Stomach (tissue), 4 donors: ENCODE measurements at regions not wholly inside any gene's neighbourhood (a gene's known extent, or its start where the extent isn't known, plus 50 kb on each side); places are given as distances from the start of the nearest gene placed in this dataset.

ENCODE experiments used
- POLR2A ChIP-seq, 4 donors: fragments of 450-650 bp; IDR thresholded peaks; one replicate each; pipeline ENCODE4 v1.6.1; 2016; ENCODE audit warnings: antibody characterized with exemption in 4 of 4, control low read depth in 2 of 4, mild to moderate bottlenecking in 1 of 4, moderate library complexity in 1 of 4
- TF ChIP-seq, protein P1 (sequence below), 7 experiments: fragments of 450-650 bp in 4 of 7; fragments of 200-600 bp in 3 of 7; sonication (generic) in 3 of 7; IDR thresholded peaks; one replicate each; pipeline ENCODE4 v1.5.1; 2016 to 2019; ENCODE audit warnings: antibody characterized with exemption in 7 of 7, control low read depth in 2 of 7, mild to moderate bottlenecking in 1 of 7

DNA sequence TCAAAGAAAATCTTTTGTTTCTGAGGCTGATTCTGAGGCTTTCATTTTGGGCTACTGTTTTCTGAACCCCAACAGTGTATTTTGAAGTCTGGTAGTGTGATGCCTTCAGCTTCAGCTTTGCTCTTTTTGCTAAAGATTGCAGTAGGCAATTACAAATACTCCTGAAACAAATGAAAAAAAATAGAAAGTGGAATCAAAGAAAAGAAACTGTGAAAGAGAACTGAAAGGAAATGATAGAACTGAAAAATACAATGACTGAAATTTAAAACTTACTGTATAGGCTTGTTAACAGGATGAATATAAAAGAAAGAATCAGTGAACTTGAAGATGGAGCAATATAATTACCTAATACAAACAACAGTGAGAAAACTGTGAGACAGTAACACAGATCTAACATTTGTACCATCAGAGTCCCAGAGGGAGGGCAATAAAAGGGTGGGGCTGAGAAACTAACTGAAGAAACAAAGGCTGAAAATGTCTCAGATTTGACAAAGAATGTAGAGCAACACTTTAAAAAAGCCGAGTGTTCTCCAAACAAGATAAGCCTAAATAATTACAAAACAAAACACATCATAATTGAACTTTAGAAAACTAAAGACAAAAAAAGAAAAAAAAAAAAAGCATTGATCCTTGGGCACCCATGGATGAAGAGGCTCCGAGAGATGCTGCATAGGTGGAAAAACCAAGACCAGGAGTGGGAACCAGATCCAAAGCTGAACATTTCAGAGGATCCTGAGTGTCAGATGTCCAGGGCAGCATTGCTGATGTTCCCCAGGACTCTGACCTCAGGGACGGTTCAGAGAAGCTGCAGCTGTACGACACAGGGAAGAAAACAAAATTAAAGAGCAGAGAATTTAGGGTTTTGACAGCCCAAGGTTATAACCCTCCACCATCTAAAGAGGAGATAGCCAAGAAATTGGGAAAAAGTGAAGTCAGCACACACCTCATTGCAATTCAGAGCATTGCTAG lies 223.2 kb upstream of the IGFBP3 start:
- TF ChIP-seq POLR2A (IDR thresholded peaks at IDR 0.05) = no peak
- TF ChIP-seq, protein P1, sequence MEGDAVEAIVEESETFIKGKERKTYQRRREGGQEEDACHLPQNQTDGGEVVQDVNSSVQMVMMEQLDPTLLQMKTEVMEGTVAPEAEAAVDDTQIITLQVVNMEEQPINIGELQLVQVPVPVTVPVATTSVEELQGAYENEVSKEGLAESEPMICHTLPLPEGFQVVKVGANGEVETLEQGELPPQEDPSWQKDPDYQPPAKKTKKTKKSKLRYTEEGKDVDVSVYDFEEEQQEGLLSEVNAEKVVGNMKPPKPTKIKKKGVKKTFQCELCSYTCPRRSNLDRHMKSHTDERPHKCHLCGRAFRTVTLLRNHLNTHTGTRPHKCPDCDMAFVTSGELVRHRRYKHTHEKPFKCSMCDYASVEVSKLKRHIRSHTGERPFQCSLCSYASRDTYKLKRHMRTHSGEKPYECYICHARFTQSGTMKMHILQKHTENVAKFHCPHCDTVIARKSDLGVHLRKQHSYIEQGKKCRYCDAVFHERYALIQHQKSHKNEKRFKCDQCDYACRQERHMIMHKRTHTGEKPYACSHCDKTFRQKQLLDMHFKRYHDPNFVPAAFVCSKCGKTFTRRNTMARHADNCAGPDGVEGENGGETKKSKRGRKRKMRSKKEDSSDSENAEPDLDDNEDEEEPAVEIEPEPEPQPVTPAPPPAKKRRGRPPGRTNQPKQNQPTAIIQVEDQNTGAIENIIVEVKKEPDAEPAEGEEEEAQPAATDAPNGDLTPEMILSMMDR (IDR thresholded peaks at IDR 0.05) = no peak
